ENCODE measurements at regions not wholly inside any gene's neighbourhood (a gene's known extent, or its start where the extent isn't known, plus 50 kb on each side); places are given as distances from the start of the nearest gene placed in this dataset.

DNA sequence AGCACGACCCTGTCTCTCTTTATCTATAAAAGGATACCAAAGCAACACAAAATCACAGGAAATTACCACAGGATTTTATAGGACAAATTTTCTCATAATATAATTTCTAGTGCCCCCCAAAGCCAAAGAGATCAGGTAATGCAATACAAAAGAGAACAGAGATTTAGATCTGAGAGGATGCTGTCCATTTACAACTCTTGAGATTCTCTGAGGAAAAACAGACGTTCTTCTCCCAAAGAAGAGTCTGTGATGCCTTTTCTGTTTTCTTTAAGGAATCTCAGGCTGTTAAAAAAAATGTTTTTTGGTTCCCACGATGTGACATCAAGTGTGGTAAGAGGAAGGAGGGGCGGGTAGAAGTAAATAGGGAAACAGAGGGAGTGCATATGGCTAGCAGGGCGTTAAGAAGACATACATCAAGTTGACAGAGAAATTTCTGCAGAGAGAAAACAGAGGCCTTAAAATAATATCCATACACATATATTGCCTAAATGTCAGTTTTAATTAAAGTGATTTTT lies 274.7 kb downstream of the YTHDC2 start (continued):
- TF ChIP-seq, protein P1, sequence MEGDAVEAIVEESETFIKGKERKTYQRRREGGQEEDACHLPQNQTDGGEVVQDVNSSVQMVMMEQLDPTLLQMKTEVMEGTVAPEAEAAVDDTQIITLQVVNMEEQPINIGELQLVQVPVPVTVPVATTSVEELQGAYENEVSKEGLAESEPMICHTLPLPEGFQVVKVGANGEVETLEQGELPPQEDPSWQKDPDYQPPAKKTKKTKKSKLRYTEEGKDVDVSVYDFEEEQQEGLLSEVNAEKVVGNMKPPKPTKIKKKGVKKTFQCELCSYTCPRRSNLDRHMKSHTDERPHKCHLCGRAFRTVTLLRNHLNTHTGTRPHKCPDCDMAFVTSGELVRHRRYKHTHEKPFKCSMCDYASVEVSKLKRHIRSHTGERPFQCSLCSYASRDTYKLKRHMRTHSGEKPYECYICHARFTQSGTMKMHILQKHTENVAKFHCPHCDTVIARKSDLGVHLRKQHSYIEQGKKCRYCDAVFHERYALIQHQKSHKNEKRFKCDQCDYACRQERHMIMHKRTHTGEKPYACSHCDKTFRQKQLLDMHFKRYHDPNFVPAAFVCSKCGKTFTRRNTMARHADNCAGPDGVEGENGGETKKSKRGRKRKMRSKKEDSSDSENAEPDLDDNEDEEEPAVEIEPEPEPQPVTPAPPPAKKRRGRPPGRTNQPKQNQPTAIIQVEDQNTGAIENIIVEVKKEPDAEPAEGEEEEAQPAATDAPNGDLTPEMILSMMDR (conservative IDR thresholded peaks at IDR 0.05; ENCODE audit: low read depth in 2 of 2) = no peak
- no peak for TF ChIP-seq POLR2AphosphoS5 (IDR thresholded peaks at IDR 0.05; ENCODE audit: low read depth)
- no peak for TF ChIP-seq EZH2phosphoT487 (IDR thresholded peaks at IDR 0.05; ENCODE audit: unreplicated experiment)
- no peak for TF ChIP-seq JUNB (IDR thresholded peaks at IDR 0.05; ENCODE audit: unreplicated experiment)
- TF ChIP-seq EZH2 (IDR thresholded peaks at IDR 0.05; ENCODE audit: low read depth, unreplicated experiment) = no peak
- no peak for TF ChIP-seq NANOG (IDR thresholded peaks at IDR 0.05; ENCODE audit: borderline replicate concordance)
- TF ChIP-seq ZNF114 (CRISPR knock-in tag; IDR thresholded peaks at IDR 0.05) = no peak

- TF ChIP-seq, protein P2, sequence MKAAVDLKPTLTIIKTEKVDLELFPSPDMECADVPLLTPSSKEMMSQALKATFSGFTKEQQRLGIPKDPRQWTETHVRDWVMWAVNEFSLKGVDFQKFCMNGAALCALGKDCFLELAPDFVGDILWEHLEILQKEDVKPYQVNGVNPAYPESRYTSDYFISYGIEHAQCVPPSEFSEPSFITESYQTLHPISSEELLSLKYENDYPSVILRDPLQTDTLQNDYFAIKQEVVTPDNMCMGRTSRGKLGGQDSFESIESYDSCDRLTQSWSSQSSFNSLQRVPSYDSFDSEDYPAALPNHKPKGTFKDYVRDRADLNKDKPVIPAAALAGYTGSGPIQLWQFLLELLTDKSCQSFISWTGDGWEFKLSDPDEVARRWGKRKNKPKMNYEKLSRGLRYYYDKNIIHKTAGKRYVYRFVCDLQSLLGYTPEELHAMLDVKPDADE (IDR thresholded peaks at IDR 0.05) = no peak
- Histone ChIP-seq H4K20me1 (replicated peaks; ENCODE audit: insufficient read depth) (no peaks in the 10 kb centered on the region), H3K79me2 (replicated peaks; ENCODE audit: insufficient read depth) (no peaks in the 10 kb centered on the region), H3K4me2 (no peak overlapping the region), H2AFZ (no peak overlapping the region), H3K4me1 (ENCODE audit: insufficient read depth) (no peaks in the 10 kb centered on the region), H3K27me3 (ENCODE audit: insufficient read depth) (no peaks in the 10 kb centered on the region), H3F3A (replicated peaks; ENCODE audit: low read depth) (no peaks in the 10 kb centered on the region), H3K36me3 (ENCODE audit: insufficient read depth) (no peaks in the 10 kb centered on the region), H3K27ac (ENCODE audit: low read depth) (no peak overlapping the region), H3K9me2 (ENCODE audit: insufficient read depth) (0 out of 2 replicates have a peak, but pooled peaks cover 5% of the 10 kb centered on the region), H3K4me3 (no peak overlapping the region)
- Mint-ChIP-seq H3K4me1 (no peaks in the 10 kb centered on the region), H3K27me3 (ENCODE audit: insufficient read depth, low read depth, poor library complexity) (peaks cover 6% of the 10 kb centered on the region), H3K36me3 (ENCODE audit: low read depth) (no peaks in the 10 kb centered on the region), H3K4me3 (no peak overlapping the region), H3K9me3 (no peaks in the 10 kb centered on the region), H3K27ac (no peak overlapping the region)
- DNase-seq (ENCODE audit: low spot score) (no peak), ATAC-seq (no peak)
Observed at GRCh38 chr5:113789769-113790168, 276.3 kb downstream of the YTHDC2 start.

DNA sequence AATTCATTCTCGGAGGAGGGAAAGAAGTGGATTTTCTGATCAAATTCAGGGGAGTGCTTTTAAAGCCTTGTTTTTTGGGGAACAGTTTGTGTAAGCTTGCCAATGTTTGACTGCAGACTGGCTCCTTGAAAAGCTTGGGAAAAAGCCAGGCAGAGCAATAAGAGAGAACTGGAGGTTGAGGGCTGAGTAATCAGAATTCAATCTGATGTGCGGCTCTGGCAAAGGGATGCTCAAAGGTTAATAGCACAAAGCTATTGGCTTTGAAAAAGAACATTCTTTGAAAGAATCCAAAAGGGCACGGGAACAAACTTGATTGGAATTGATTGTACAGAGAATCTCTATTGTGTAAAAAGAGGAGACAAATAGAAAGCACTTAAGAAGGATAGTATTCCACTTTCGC lies 279.3 kb downstream of the YTHDC2 start:
- 0 out of 2 replicates have a peak, but pooled peaks cover 5% of the 10 kb centered on the region for H3K9me2 ChIP-seq (ENCODE audit: insufficient read depth)
- ATAC-seq = no peak
- Mint-ChIP-seq H3K4me3 (no peak overlapping the region), H3K27ac (no peak overlapping the region), H3K36me3 (ENCODE audit: low read depth) (no peaks in the 10 kb centered on the region), H3K27me3 (ENCODE audit: insufficient read depth, low read depth, poor library complexity) (peaks cover 4% of the 10 kb centered on the region), H3K9me3 (no peaks in the 10 kb centered on the region), H3K4me1 (peaks cover 4% of the 10 kb centered on the region; the same call in 1 of the 3 replicates)
- H3K4me2 ChIP-seq = no peak overlapping the region
- no peaks in the 10 kb centered on the region for H3K4me1 ChIP-seq (ENCODE audit: insufficient read depth)
- DNase-seq (ENCODE audit: low spot score) = no peak
- no peak for TF ChIP-seq POLR2AphosphoS5 (IDR thresholded peaks at IDR 0.05; ENCODE audit: low read depth)
- no peak for TF ChIP-seq JUNB (IDR thresholded peaks at IDR 0.05; ENCODE audit: unreplicated experiment)
- H2AFZ ChIP-seq = no peak overlapping the region
- H3K4me3 ChIP-seq = no peak overlapping the region
- H3K27ac ChIP-seq (ENCODE audit: low read depth) = no peak overlapping the region
- no peaks in the 10 kb centered on the region for H3K79me2 ChIP-seq (replicated peaks; ENCODE audit: insufficient read depth)
- no peaks in the 10 kb centered on the region for H3K27me3 ChIP-seq (ENCODE audit: insufficient read depth)
- no peaks in the 10 kb centered on the region for H3F3A ChIP-seq (replicated peaks; ENCODE audit: low read depth)
- H4K20me1 ChIP-seq (replicated peaks; ENCODE audit: insufficient read depth) = no peaks in the 10 kb centered on the region
- no peaks in the 10 kb centered on the region for H3K36me3 ChIP-seq (ENCODE audit: insufficient read depth)
